GM12878 (cell line): ENCODE measurements at regions not wholly inside any gene's neighbourhood (a gene's known extent, or its start where the extent isn't known, plus 50 kb on each side); places are given as distances from the start of the nearest gene placed in this dataset.
A peak's percentile ranks its signal among the peaks of the same experiment; 100 is the strongest.

ENCODE experiments used
- BACH1 ChIP-seq: fragments of 450-650 bp; IDR thresholded peaks from 2 replicates; pipeline ENCODE4 v1.6.1; 2017; ENCODE audit warnings: mild to moderate bottlenecking, borderline replicate concordance
- CEBPZ ChIP-seq: fragments of 150-350 bp; IDR thresholded peaks from 2 replicates; pipeline ENCODE4 v1.6.1; 2016; ENCODE audit warnings: low read depth, low read length
- CHD1 ChIP-seq: IDR thresholded peaks from 2 replicates; pipeline ENCODE4 v1.6.1; 2012; ENCODE audit warnings: low read depth, low read length, improper control_type of control experiment
- CREM ChIP-seq: IDR thresholded peaks from 2 replicates; pipeline ENCODE4 v1.6.1; 2014; ENCODE audit warnings: antibody characterized with exemption, low read depth
- ELK1 ChIP-seq: IDR thresholded peaks from 2 replicates; pipeline ENCODE4 v1.6.1; 2012; ENCODE audit warnings: low read depth, low read length, improper control_type of control experiment
- EP300 ChIP-seq, 2 experiments: fragments of 150-350 bp in 1 of 2; IDR thresholded peaks; 2 replicates each; pipeline ENCODE4 v1.6.1; 2011 to 2012; ENCODE audit warnings: low read depth in 2 of 2, low read length in 2 of 2, borderline replicate concordance in 1 of 2, improper control_type of control experiment in 1 of 2, inconsistent platforms in 1 of 2; ENCODE audit not compliant: control insufficient read depth in 1 of 2
- IKZF1 ChIP-seq: fragments of 450-650 bp; conservative IDR thresholded peaks from 2 replicates; pipeline ENCODE4 v1.6.1; 2017; ENCODE audit warnings: antibody characterized with exemption, mild to moderate bottlenecking
- IRF4 ChIP-seq: IDR thresholded peaks from 2 replicates; pipeline ENCODE4 v1.6.1; 2011; ENCODE audit warnings: low read depth, low read length
- JUNB ChIP-seq: IDR thresholded peaks from 2 replicates; pipeline ENCODE4 v1.6.1; 2016; ENCODE audit warnings: antibody characterized with exemption, mild to moderate bottlenecking
- MYC ChIP-seq: IDR thresholded peaks from 2 replicates; pipeline ENCODE4 v1.6.1; 2011; ENCODE audit warnings: mild to moderate bottlenecking, low read length, moderate library complexity, inconsistent platforms; ENCODE audit not compliant: insufficient read depth, insufficient replicate concordance, insufficient read length, severe bottlenecking
- NFIC ChIP-seq: IDR thresholded peaks from 2 replicates; pipeline ENCODE4 v1.6.1; 2012; ENCODE audit warnings: low read depth, mild to moderate bottlenecking, inconsistent platforms, low read length, moderate library complexity
- RBBP5 ChIP-seq: fragments of 200-600 bp; sonication (generic); conservative IDR thresholded peaks from 2 replicates; pipeline ENCODE4 v1.6.1; 2016
- RELA ChIP-seq: fragments of 450-650 bp; IDR thresholded peaks from 2 replicates; pipeline ENCODE4 v1.8.0; 2014; ENCODE audit warnings: borderline replicate concordance; ENCODE audit not compliant: partially characterized antibody
- REST ChIP-seq: IDR thresholded peaks from 2 replicates; pipeline ENCODE4 v1.6.1; 2012; ENCODE audit warnings: mild to moderate bottlenecking, low read depth, low read length
- SREBF1 ChIP-seq: IDR thresholded peaks from 2 replicates; pipeline ENCODE4 v1.6.1; 2012; ENCODE audit warnings: mild to moderate bottlenecking, low read length
- SREBF2 ChIP-seq: IDR thresholded peaks from 2 replicates; pipeline ENCODE4 v1.6.1; 2012; ENCODE audit warnings: mild to moderate bottlenecking, low read length
- TARDBP ChIP-seq: IDR thresholded peaks from 2 replicates; pipeline ENCODE4 v1.6.1; 2016; ENCODE audit warnings: borderline replicate concordance
- USF1 ChIP-seq: IDR thresholded peaks from 2 replicates; pipeline ENCODE4 v1.6.1; 2011; ENCODE audit warnings: borderline replicate concordance, low read depth, mild to moderate bottlenecking, moderate library complexity, mixed read lengths, low read length; ENCODE audit not compliant: insufficient read depth; ENCODE audit errors: extremely low read length
- YBX1 ChIP-seq: fragments of 450-650 bp; IDR thresholded peaks from 2 replicates; pipeline ENCODE4 v1.6.1; 2016; ENCODE audit warnings: antibody characterized with exemption
- ZNF24 ChIP-seq: fragments of 450-650 bp; IDR thresholded peaks from 2 replicates; pipeline ENCODE4 v1.6.1; 2017; ENCODE audit warnings: antibody characterized with exemption, mild to moderate bottlenecking

GRCh38 chr3:181933052-181933618 lies 221.4 kb downstream of the SOX2 start (continued):
- TF ChIP-seq CEBPZ = no peak
- no peak for TF ChIP-seq RBBP5
- TF ChIP-seq CHD1 = no peak
- TF ChIP-seq ELK1 = no peak
- no peak for TF ChIP-seq REST
- TF ChIP-seq YBX1 = no peak
- no peak for TF ChIP-seq RELA
- TF ChIP-seq IRF4 = 0 out of 2 replicates have a peak, but pooled peaks have one; percentile 51
- peak; percentile 37 to 70; a peak in 2 of 4 replicates for TF ChIP-seq EP300 (IDR thresholded peaks at IDR 0.05; ENCODE audit: borderline replicate concordance in 1 of 2, control insufficient read depth in 1 of 2, low read depth in 2 of 2, low read length in 2 of 2)
- peak; percentile 57; the same call in 1 of the 2 replicates for TF ChIP-seq CREM
- no peak for TF ChIP-seq SREBF1
- TF ChIP-seq USF1 = no peak
- TF ChIP-seq NFIC = peak; percentile 78
- TF ChIP-seq ZNF24 = no peak
- TF ChIP-seq BACH1 = peak; percentile 23; the same call in 1 of the 2 replicates
- no peak for TF ChIP-seq SREBF2
- no peak for TF ChIP-seq MYC
- TF ChIP-seq JUNB = peak; percentile 84
- TF ChIP-seq IKZF1 = no peak
- TF ChIP-seq TARDBP = no peak
